ENCODE measurements at regions not wholly inside any gene's neighbourhood (a gene's known extent, or its start where the extent isn't known, plus 50 kb on each side); places are given as distances from the start of the nearest gene placed in this dataset.

DNA sequence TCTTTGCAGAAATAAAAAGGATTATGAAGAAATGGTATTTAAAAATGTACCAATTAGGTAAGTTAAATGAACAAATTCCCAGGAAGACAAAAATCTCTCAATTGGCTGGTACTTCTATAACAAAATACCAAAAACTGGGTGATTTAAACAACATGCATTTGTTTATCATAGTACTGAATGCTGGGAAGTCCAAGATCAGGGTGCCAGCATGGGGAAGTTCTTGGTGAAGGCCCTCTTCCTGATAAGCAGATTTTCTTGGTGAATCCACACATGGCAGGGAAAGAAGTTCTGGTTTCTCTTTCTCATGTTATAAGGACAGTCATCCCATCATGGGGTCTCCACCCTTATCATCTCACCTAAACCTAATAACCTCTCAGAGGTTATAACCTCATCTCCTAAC, 271.6 kb upstream of the SETBP1 start:
- no peak overlapping the region for H3K4me2 ChIP-seq (ENCODE audit: low read length)
- H3K27ac ChIP-seq (ENCODE audit: low read depth, low read length) = no peak overlapping the region
- no peak overlapping the region for H3K4me3 ChIP-seq (ENCODE audit: insufficient read depth, low read depth, low read length)
- Mint-ChIP-seq H3K9me3 (ENCODE audit: unreplicated experiment) (peaks cover 4% of the 10 kb centered on the region), H3K27me3 (ENCODE audit: low read depth, unreplicated experiment) (no peaks in the 10 kb centered on the region), H3K4me3 (ENCODE audit: unreplicated experiment) (no peak overlapping the region), H3K27ac (ENCODE audit: unreplicated experiment) (no peak overlapping the region), H3K36me3 (ENCODE audit: low read depth, unreplicated experiment) (no peaks in the 10 kb centered on the region), H3K4me1 (ENCODE audit: low read depth, unreplicated experiment) (no peaks in the 10 kb centered on the region)
- no peaks in the 10 kb centered on the region for H3K27me3 ChIP-seq (ENCODE audit: insufficient read depth, low read length)
- no peaks in the 10 kb centered on the region for H3K4me1 ChIP-seq (ENCODE audit: insufficient read depth, low read length)
- H2AFZ ChIP-seq (ENCODE audit: low read depth, low read length) = no peak overlapping the region
- TF ChIP-seq, protein P1, sequence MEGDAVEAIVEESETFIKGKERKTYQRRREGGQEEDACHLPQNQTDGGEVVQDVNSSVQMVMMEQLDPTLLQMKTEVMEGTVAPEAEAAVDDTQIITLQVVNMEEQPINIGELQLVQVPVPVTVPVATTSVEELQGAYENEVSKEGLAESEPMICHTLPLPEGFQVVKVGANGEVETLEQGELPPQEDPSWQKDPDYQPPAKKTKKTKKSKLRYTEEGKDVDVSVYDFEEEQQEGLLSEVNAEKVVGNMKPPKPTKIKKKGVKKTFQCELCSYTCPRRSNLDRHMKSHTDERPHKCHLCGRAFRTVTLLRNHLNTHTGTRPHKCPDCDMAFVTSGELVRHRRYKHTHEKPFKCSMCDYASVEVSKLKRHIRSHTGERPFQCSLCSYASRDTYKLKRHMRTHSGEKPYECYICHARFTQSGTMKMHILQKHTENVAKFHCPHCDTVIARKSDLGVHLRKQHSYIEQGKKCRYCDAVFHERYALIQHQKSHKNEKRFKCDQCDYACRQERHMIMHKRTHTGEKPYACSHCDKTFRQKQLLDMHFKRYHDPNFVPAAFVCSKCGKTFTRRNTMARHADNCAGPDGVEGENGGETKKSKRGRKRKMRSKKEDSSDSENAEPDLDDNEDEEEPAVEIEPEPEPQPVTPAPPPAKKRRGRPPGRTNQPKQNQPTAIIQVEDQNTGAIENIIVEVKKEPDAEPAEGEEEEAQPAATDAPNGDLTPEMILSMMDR (IDR thresholded peaks at IDR 0.05; ENCODE audit: insufficient read depth, low read depth, low read length) = no peak
- TF ChIP-seq EZH2 (IDR thresholded peaks at IDR 0.05; ENCODE audit: insufficient read depth, low read length) = no peak
- no peaks in the 10 kb centered on the region for H3K36me3 ChIP-seq (ENCODE audit: insufficient read depth, low read length)
- DNase-seq (ENCODE audit: low read depth) (no peak), FAIRE-seq (no peak)
- no peaks in the 10 kb centered on the region for H4K20me1 ChIP-seq (ENCODE audit: insufficient read depth, low read length)
- no peaks in the 10 kb centered on the region for H3K9me3 ChIP-seq (ENCODE audit: insufficient read depth, low read depth, low read length)
- no peak overlapping the region for H3K9ac ChIP-seq (ENCODE audit: low read length)
- H3K79me2 ChIP-seq (ENCODE audit: insufficient read depth, low read length) = no peaks in the 10 kb centered on the region

DNA sequence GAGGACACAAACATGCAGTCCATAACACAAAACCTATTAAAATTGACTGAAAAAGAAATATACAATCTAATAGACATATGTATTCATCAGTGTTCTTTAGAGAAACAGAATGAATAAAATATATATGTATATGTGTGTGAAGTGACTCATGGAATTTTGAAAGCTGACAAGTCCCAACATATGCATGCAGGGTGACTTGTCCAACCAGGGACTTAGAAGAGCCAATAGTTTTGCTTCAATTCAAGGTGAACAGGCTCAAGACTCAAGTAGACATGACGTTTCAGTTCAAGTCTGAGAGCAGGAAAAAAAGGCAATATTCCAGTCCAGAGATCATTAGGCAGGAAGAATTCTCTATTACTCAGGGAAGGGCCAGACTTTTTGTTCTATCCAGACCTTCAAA, 271.2 kb upstream of the SETBP1 start:
- H3K4me1 Mint-ChIP-seq (ENCODE audit: low read depth, unreplicated experiment) = no peaks in the 10 kb centered on the region
- FAIRE-seq = no peak

DNA sequence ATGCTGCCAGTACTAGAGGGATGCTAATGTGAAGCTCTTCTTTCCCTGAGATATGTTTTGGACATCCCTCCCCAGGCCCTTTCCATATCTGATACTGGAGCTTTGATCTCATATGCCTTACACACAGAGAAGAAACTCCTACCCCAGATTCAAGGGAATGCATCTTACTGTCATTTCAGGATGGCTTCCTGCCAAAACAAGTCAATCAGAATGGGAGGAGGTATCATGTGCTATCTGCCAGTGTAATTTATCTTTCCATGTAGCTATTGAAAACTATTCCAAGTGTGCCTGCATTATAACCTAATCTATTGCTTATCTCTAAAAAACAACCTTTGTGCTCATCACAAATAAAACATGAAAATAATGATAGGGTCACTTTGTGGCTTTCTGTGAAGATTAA, 269.9 kb upstream of the SETBP1 start:
- TF ChIP-seq EZH2 (IDR thresholded peaks at IDR 0.05; ENCODE audit: insufficient read depth, low read length) = no peak
- TF ChIP-seq, protein P1 (IDR thresholded peaks at IDR 0.05; ENCODE audit: insufficient read depth, low read depth, low read length) = no peak
- no peaks in the 10 kb centered on the region for H3K79me2 ChIP-seq (ENCODE audit: insufficient read depth, low read length)

More for the DNA sequence above, 271.2 kb upstream of the SETBP1 start:
- Histone ChIP-seq H2AFZ (ENCODE audit: low read depth, low read length) (no peak overlapping the region), H3K9ac (ENCODE audit: low read length) (no peak overlapping the region), H3K79me2 (ENCODE audit: insufficient read depth, low read length) (no peaks in the 10 kb centered on the region), H3K36me3 (ENCODE audit: insufficient read depth, low read length) (no peaks in the 10 kb centered on the region), H3K27ac (ENCODE audit: low read depth, low read length) (no peak overlapping the region), H3K4me1 (ENCODE audit: insufficient read depth, low read length) (no peaks in the 10 kb centered on the region), H3K9me3 (ENCODE audit: insufficient read depth, low read depth, low read length) (no peaks in the 10 kb centered on the region), H3K27me3 (ENCODE audit: insufficient read depth, low read length) (no peaks in the 10 kb centered on the region), H3K4me3 (ENCODE audit: insufficient read depth, low read depth, low read length) (no peak overlapping the region), H4K20me1 (ENCODE audit: insufficient read depth, low read length) (no peaks in the 10 kb centered on the region), H3K4me2 (ENCODE audit: low read length) (no peak overlapping the region)
- Mint-ChIP-seq H3K4me3 (ENCODE audit: unreplicated experiment) (no peak overlapping the region), H3K27me3 (ENCODE audit: low read depth, unreplicated experiment) (no peaks in the 10 kb centered on the region), H3K27ac (ENCODE audit: unreplicated experiment) (no peak overlapping the region), H3K36me3 (ENCODE audit: low read depth, unreplicated experiment) (no peaks in the 10 kb centered on the region), H3K9me3 (ENCODE audit: unreplicated experiment) (peaks cover 4% of the 10 kb centered on the region)
- DNase-seq (ENCODE audit: low read depth) = no peak
- no peak for TF ChIP-seq EZH2 (IDR thresholded peaks at IDR 0.05; ENCODE audit: insufficient read depth, low read length)
- TF ChIP-seq, protein P1 (IDR thresholded peaks at IDR 0.05; ENCODE audit: insufficient read depth, low read depth, low read length) = no peak

More for the DNA sequence above, 269.9 kb upstream of the SETBP1 start:
- Mint-ChIP-seq H3K27me3 (ENCODE audit: low read depth, unreplicated experiment) (no peaks in the 10 kb centered on the region), H3K4me1 (ENCODE audit: low read depth, unreplicated experiment) (no peaks in the 10 kb centered on the region), H3K27ac (ENCODE audit: unreplicated experiment) (no peak overlapping the region), H3K36me3 (ENCODE audit: low read depth, unreplicated experiment) (no peaks in the 10 kb centered on the region), H3K4me3 (ENCODE audit: unreplicated experiment) (no peak overlapping the region), H3K9me3 (ENCODE audit: unreplicated experiment) (peaks cover 4% of the 10 kb centered on the region)
- H3K36me3 ChIP-seq (ENCODE audit: insufficient read depth, low read length) = no peaks in the 10 kb centered on the region
- H3K4me2 ChIP-seq (ENCODE audit: low read length) = no peak overlapping the region
- H3K9ac ChIP-seq (ENCODE audit: low read length) = no peak overlapping the region
- H3K27me3 ChIP-seq (ENCODE audit: insufficient read depth, low read length) = no peaks in the 10 kb centered on the region
- H2AFZ ChIP-seq (ENCODE audit: low read depth, low read length) = no peak overlapping the region
- no peaks in the 10 kb centered on the region for H4K20me1 ChIP-seq (ENCODE audit: insufficient read depth, low read length)
- DNase-seq (ENCODE audit: low read depth) (no peak), FAIRE-seq (no peak)
- H3K27ac ChIP-seq (ENCODE audit: low read depth, low read length) = no peak overlapping the region
- no peaks in the 10 kb centered on the region for H3K9me3 ChIP-seq (ENCODE audit: insufficient read depth, low read depth, low read length)
- H3K4me3 ChIP-seq (ENCODE audit: insufficient read depth, low read depth, low read length) = no peak overlapping the region
- no peaks in the 10 kb centered on the region for H3K4me1 ChIP-seq (ENCODE audit: insufficient read depth, low read length)
